H1 (cell line): ENCODE measurements at regions not wholly inside any gene's neighbourhood (a gene's known extent, or its start where the extent isn't known, plus 50 kb on each side); places are given as distances from the start of the nearest gene placed in this dataset.

Experiments
- CTCF ChIA-PET: fragments of 300-600 bp; sonication (Branson Sonifier 250); formaldehyde crosslinking; loops from one replicate; lab custom pipeline; 2021; ENCODE audit not compliant: partially characterized antibody; lab: Charles Lee
- POLR2A ChIA-PET: fragments of 300-600 bp; sonication (Branson Sonifier 250); formaldehyde crosslinking; loops from one replicate; lab custom pipeline; 2021; ENCODE audit warnings: inconsistent platforms; ENCODE audit not compliant: partially characterized antibody; lab: Charles Lee
- DNase-seq, 2 experiments: peaks; one replicate each; pipeline versions ENCODE4 v3.0.0 to v3.0.0-alpha.2; 2010 to 2022; ENCODE audit warnings: low spot score in 2 of 2, low read depth in 1 of 2, mixed read lengths in 1 of 2
- FAIRE-seq: peaks from 2 replicates; lab custom pipeline; 2011; peaks lifted over from hg19 to GRCh38; lab: Jason Lieb, UNC
- H2AFZ ChIP-seq: 2 replicates; pipeline ENCODE4 v1.8.1; 2012; ENCODE audit warnings: low read length, inconsistent platforms
- H2AK5ac ChIP-seq: 2 replicates; pipeline ENCODE4 v1.6.1; 2013; ENCODE audit warnings: low read depth, low read length
- H2BK120ac ChIP-seq: replicated peaks from 2 replicates; pipeline ENCODE3; 2013; ENCODE audit warnings: low read depth, low read length, inconsistent platforms
- H2BK12ac ChIP-seq: 2 replicates; pipeline ENCODE4 v1.6.1; 2013; ENCODE audit warnings: low read depth, low read length
- H2BK15ac ChIP-seq: 2 replicates; pipeline ENCODE4 v1.6.1; 2013; ENCODE audit warnings: low read length
- H2BK20ac ChIP-seq: 2 replicates; pipeline ENCODE4 v1.6.1; 2013; ENCODE audit warnings: low read length
- H2BK5ac ChIP-seq: 2 replicates; pipeline ENCODE4 v1.6.1; 2013; ENCODE audit warnings: low read depth, low read length
- H3K14ac ChIP-seq: 2 replicates; pipeline ENCODE4 v1.6.1; 2013; ENCODE audit warnings: inconsistent platforms; ENCODE audit not compliant: insufficient read length
- H3K18ac ChIP-seq: 2 replicates; pipeline ENCODE4 v1.6.1; 2013; ENCODE audit warnings: low read length; ENCODE audit errors: extremely low read depth
- H3K23ac ChIP-seq: 2 replicates; pipeline ENCODE4 v1.6.1; 2013; ENCODE audit warnings: inconsistent platforms; ENCODE audit not compliant: insufficient read length
- H3K23me2 ChIP-seq: 2 replicates; pipeline ENCODE4 v1.6.1; 2013; ENCODE audit warnings: low read depth, low read length
- H3K27ac ChIP-seq: 2 replicates; pipeline ENCODE4 v1.6.1; 2011; ENCODE audit warnings: low read depth, low read length, inconsistent platforms
- H3K27me3 ChIP-seq, 4 experiments: replicated peaks in 1 of 4; 1 replicate in 1 of 4; 2 replicates in 3 of 4; pipeline versions ENCODE4 v1.6.1 to v1.8.1; 2011 to 2013; ENCODE audit warnings: low read length in 3 of 4, mild to moderate bottlenecking in 3 of 4, inconsistent platforms in 2 of 4, mixed read lengths in 2 of 4, moderate library complexity in 1 of 4; ENCODE audit not compliant: control insufficient read depth in 3 of 4, insufficient read depth in 3 of 4; ENCODE audit errors: extremely low read depth in 1 of 4
- H3K36me3 ChIP-seq, 4 experiments: 2 replicates each; pipeline versions ENCODE4 v1.6.1 to v1.8.1; 2011 to 2013; ENCODE audit warnings: mild to moderate bottlenecking in 4 of 4, low read length in 3 of 4, moderate library complexity in 2 of 4, control low read depth in 1 of 4, inconsistent platforms in 1 of 4; ENCODE audit not compliant: insufficient read depth in 4 of 4, control insufficient read depth in 2 of 4
- H3K4ac ChIP-seq: replicated peaks from 2 replicates; pipeline ENCODE3; 2013; ENCODE audit warnings: low read length, low read depth, mixed read lengths, inconsistent platforms; ENCODE audit not compliant: insufficient read length
- H3K4me1 ChIP-seq, 4 experiments: replicated peaks in 1 of 4; 1 replicate in 1 of 4; 2 replicates in 3 of 4; pipeline versions ENCODE4 v1.6.1 to v1.8.1; 2011 to 2013; ENCODE audit warnings: low read length in 3 of 4, inconsistent platforms in 2 of 4, mixed read lengths in 1 of 4; ENCODE audit not compliant: insufficient read depth in 4 of 4, control insufficient read depth in 3 of 4
- H3K4me2 ChIP-seq, 2 experiments: 2 replicates each; pipeline versions ENCODE4 v1.6.1 to v1.8.1; 2011 to 2013; ENCODE audit warnings: low read depth in 2 of 2, low read length in 2 of 2, control low read depth in 1 of 2, inconsistent platforms in 1 of 2, mild to moderate bottlenecking in 1 of 2; ENCODE audit not compliant: insufficient read depth in 1 of 2
- H3K4me3 ChIP-seq, 4 experiments: fragments of 200-600, 300-600 bp in 1 of 4; sonication (generic), shearing (Covaris generic), sonication (Bioruptor Twin) in 1 of 4; 2 replicates each; pipeline versions ENCODE4 v1.5.1 to v1.8.1; 2011 to 2016; ENCODE audit warnings: low read length in 4 of 4, low read depth in 3 of 4, control low read depth in 2 of 4, inconsistent platforms in 2 of 4, mild to moderate bottlenecking in 2 of 4, mixed read lengths in 1 of 4, moderate library complexity in 1 of 4; ENCODE audit not compliant: insufficient read depth in 2 of 4; ENCODE audit errors: extremely low read depth in 1 of 4
- H3K56ac ChIP-seq: replicated peaks from 2 replicates; pipeline ENCODE3; 2013; ENCODE audit warnings: low read depth, mild to moderate bottlenecking, mixed read lengths, low read length, inconsistent platforms; ENCODE audit not compliant: insufficient read length
- H3K79me1 ChIP-seq: 2 replicates; pipeline ENCODE4 v1.6.1; 2013; ENCODE audit warnings: low read depth, low read length, control low read depth
- H3K79me2 ChIP-seq, 2 experiments: 2 replicates each; pipeline versions ENCODE4 v1.6.1 to v1.8.1; 2012 to 2013; ENCODE audit warnings: low read length in 2 of 2, mild to moderate bottlenecking in 2 of 2, inconsistent platforms in 1 of 2; ENCODE audit not compliant: insufficient read depth in 2 of 2, control insufficient read depth in 1 of 2
- H3K9ac ChIP-seq, 4 experiments: replicated peaks in 1 of 4; 1 replicate in 1 of 4; 2 replicates in 3 of 4; pipeline versions ENCODE4 v1.6.1 to v1.8.1; 2011 to 2013; ENCODE audit warnings: low read depth in 3 of 4, low read length in 3 of 4, control low read depth in 2 of 4, mild to moderate bottlenecking in 2 of 4, moderate library complexity in 2 of 4, inconsistent platforms in 1 of 4; ENCODE audit errors: extremely low read depth in 1 of 4
- H3K9me3 ChIP-seq, 2 experiments: 2 replicates each; pipeline versions ENCODE4 v1.6.1 to v1.8.1; 2012 to 2013; ENCODE audit warnings: mild to moderate bottlenecking in 2 of 2, moderate library complexity in 2 of 2, control low read depth in 1 of 2, inconsistent platforms in 1 of 2, low read depth in 1 of 2, low read length in 1 of 2, mixed read lengths in 1 of 2; ENCODE audit not compliant: insufficient read depth in 2 of 2
- H4K20me1 ChIP-seq, 2 experiments: replicated peaks in 1 of 2; 2 replicates each; pipeline versions ENCODE3 to v1.8.1; 2011 to 2013; ENCODE audit warnings: inconsistent platforms in 2 of 2, low read length in 2 of 2, mild to moderate bottlenecking in 1 of 2; ENCODE audit not compliant: insufficient read depth in 2 of 2, control insufficient read depth in 1 of 2
- H4K5ac ChIP-seq: 2 replicates; pipeline ENCODE4 v1.6.1; 2013; ENCODE audit warnings: low read length, low read depth, mixed read lengths, inconsistent platforms; ENCODE audit not compliant: insufficient read length
- H4K8ac ChIP-seq: 2 replicates; pipeline ENCODE4 v1.8.0; 2013; ENCODE audit warnings: mild to moderate bottlenecking, moderate library complexity, low read length, inconsistent platforms; ENCODE audit not compliant: insufficient read depth; ENCODE audit errors: extremely low read depth
- H4K91ac ChIP-seq: replicated peaks from 2 replicates; pipeline ENCODE3; 2013; ENCODE audit warnings: low read length, mixed read lengths, inconsistent platforms; ENCODE audit not compliant: insufficient read length
- CBX5 ChIP-seq: fragments of 300-800, 300-1000 bp; sonication (generic); IDR thresholded peaks from 2 replicates; pipeline ENCODE4 v1.7.1; 2016; ENCODE audit warnings: antibody characterized with exemption, low read length, low read depth
- CHD1 ChIP-seq: IDR thresholded peaks from 2 replicates; pipeline ENCODE4 v1.6.1; 2012; ENCODE audit warnings: low read depth, low read length, improper control_type of control experiment
- EZH2 ChIP-seq: fragments of 200-600 bp; sonication (generic); IDR thresholded peaks from 2 replicates; pipeline ENCODE4 v1.7.1; 2012; ENCODE audit warnings: low read depth, mild to moderate bottlenecking, moderate library complexity, low read length, inconsistent platforms; ENCODE audit not compliant: severe bottlenecking
- FOSL1 ChIP-seq: IDR thresholded peaks from 2 replicates; pipeline ENCODE4 v1.6.1; 2011; ENCODE audit warnings: mild to moderate bottlenecking, low read depth, low read length, moderate library complexity; ENCODE audit not compliant: insufficient read depth
- GTF2F1 ChIP-seq: IDR thresholded peaks from 2 replicates; pipeline ENCODE4 v1.6.1; 2012; ENCODE audit warnings: low read depth, low read length, improper control_type of control experiment, borderline replicate concordance
- JUN ChIP-seq: IDR thresholded peaks from 2 replicates; pipeline ENCODE4 v1.6.1; 2011; ENCODE audit warnings: low read depth, mild to moderate bottlenecking, improper control_type of control experiment, low read length
- MAFK ChIP-seq: IDR thresholded peaks from 2 replicates; pipeline ENCODE4 v1.6.1; 2012; ENCODE audit warnings: low read depth, mild to moderate bottlenecking, improper control_type of control experiment, low read length
- POLR2A ChIP-seq, 2 experiments: IDR thresholded peaks; 1 replicate in 1 of 2; 2 replicates in 1 of 2; pipeline ENCODE4 v1.6.1; 2011; ENCODE audit warnings: low read depth in 2 of 2, low read length in 2 of 2, mild to moderate bottlenecking in 2 of 2; ENCODE audit errors: control extremely low read depth in 1 of 2
- SIN3A ChIP-seq, 2 experiments: IDR thresholded peaks in 1 of 2; conservative IDR thresholded peaks in 1 of 2; 2 replicates each; pipeline ENCODE4 v1.6.1; 2011 to 2012; ENCODE audit warnings: low read length in 2 of 2, improper control_type of control experiment in 1 of 2, low read depth in 1 of 2, mild to moderate bottlenecking in 1 of 2
- SP4 ChIP-seq: IDR thresholded peaks from 2 replicates; pipeline ENCODE4 v1.6.1; 2012; ENCODE audit warnings: low read length, inconsistent platforms
- TAF7 ChIP-seq: optimal IDR thresholded peaks from 2 replicates; pipeline ENCODE3; 2011; ENCODE audit warnings: low read depth, mild to moderate bottlenecking, inconsistent platforms, low read length, moderate library complexity, borderline replicate concordance
- TCF12 ChIP-seq: IDR thresholded peaks from 2 replicates; pipeline ENCODE4 v1.6.1; 2011; ENCODE audit warnings: low read depth, mild to moderate bottlenecking, low read length
- WGBS, 2 experiments: shearing (Covaris generic) in 1 of 2; methylation state at CpG; one replicate each; pipeline versions ENCODE4 v1.1.6 to v1.1.7; 2013 to 2015; ENCODE audit warnings: low lambda C conversion rate in 2 of 2, mixed read lengths in 2 of 2, inconsistent platforms in 1 of 2, low coverage in 1 of 2, missing lambda C conversion rate in 1 of 2; ENCODE audit not compliant: insufficient replicate concordance in 2 of 2, insufficient coverage in 1 of 2, insufficient read length in 1 of 2; ENCODE audit errors: extremely low coverage in 1 of 2, missing lambda C conversion rate in 1 of 2; 5-methylcytosine and 5-hydroxymethylcytosine counted together
- TF ChIP-seq, protein P1 (sequence below): IDR thresholded peaks from 2 replicates; pipeline ENCODE4 v1.6.1; 2012; ENCODE audit warnings: low read length, inconsistent platforms

DNA sequence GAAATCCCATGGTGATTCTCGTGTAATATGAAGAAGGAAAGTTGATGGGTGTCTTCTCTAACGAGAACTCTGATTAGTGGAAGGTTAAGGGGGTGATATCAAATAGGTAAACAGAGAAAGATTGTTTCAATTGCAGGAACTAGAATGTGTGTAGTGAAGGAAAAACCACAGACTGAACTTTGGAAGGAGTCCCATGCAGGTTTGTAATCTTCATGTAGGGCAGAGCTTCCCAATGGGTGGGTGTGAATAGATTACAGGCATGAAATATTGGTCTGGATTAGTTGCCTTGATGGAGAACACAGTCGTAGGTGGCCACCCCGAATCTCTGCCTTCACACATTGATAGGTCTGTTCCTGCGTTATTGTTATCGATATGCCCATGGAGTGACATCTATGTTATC lies 295.5 kb downstream of the KCNRG start:
- no peak overlapping the region for H2BK5ac ChIP-seq
- no peak overlapping the region for H2AK5ac ChIP-seq
- no peak for DNase-seq
- no peaks in the 10 kb centered on the region for H3K79me1 ChIP-seq
- H3K79me2 ChIP-seq = no peaks in the 10 kb centered on the region
- H3K56ac ChIP-seq = no peak overlapping the region
- H3K4me2 ChIP-seq = no peak overlapping the region
- no peak for FAIRE-seq
- 92% methylated on average over 6 of the region's 6 CpGs; no CpG with 5 or more reads in 1 of the 2 experiments for WGBS, 2 experiments
- H2BK15ac ChIP-seq = no peak overlapping the region
- H4K5ac ChIP-seq = no peak overlapping the region
- TF ChIP-seq SP4 = no peak
- TF ChIP-seq FOSL1 = no peak
- no peak for TF ChIP-seq GTF2F1
- TF ChIP-seq JUN = no peak
- TF ChIP-seq, protein P1, sequence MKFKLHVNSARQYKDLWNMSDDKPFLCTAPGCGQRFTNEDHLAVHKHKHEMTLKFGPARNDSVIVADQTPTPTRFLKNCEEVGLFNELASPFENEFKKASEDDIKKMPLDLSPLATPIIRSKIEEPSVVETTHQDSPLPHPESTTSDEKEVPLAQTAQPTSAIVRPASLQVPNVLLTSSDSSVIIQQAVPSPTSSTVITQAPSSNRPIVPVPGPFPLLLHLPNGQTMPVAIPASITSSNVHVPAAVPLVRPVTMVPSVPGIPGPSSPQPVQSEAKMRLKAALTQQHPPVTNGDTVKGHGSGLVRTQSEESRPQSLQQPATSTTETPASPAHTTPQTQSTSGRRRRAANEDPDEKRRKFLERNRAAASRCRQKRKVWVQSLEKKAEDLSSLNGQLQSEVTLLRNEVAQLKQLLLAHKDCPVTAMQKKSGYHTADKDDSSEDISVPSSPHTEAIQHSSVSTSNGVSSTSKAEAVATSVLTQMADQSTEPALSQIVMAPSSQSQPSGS = no peak
- TF ChIP-seq CBX5 = no peak
- TF ChIP-seq SIN3A (conservative IDR thresholded peaks at IDR 0.05 in 1 of 2, IDR thresholded peaks at IDR 0.05 in 1 of 2; ENCODE audit: low read depth in 1 of 2, low read length in 2 of 2) = no peak
- TF ChIP-seq MAFK = no peak
- TF ChIP-seq CHD1 = no peak
- no peak for TF ChIP-seq POLR2A (IDR thresholded peaks at IDR 0.05; ENCODE audit: control extremely low read depth in 1 of 2, low read depth in 2 of 2, low read length in 2 of 2)
- TF ChIP-seq EZH2 = no peak
- no peak for TF ChIP-seq TCF12
- TF ChIP-seq TAF7 = no peak
- no peak overlapping the region for H3K4ac ChIP-seq
- H2BK120ac ChIP-seq = no peak overlapping the region
- H2BK20ac ChIP-seq = no peak overlapping the region
- no peak overlapping the region for H3K27ac ChIP-seq
- H2AFZ ChIP-seq = no peak overlapping the region
- H3K4me3 ChIP-seq = no peak overlapping the region
- no peak overlapping the region for H3K23ac ChIP-seq
- no peaks in the 10 kb centered on the region; a peak in 1 of 7 replicates for H3K4me1 ChIP-seq
- no peak overlapping the region for H4K8ac ChIP-seq
- H3K14ac ChIP-seq = no peak overlapping the region
- ChIA-PET POLR2A (no interaction called here), CTCF (interaction anchor here (1.2 kb wide), 1 partner anchor 29 kb away, joined by 3 read pairs; no protein-coding TSS in a partner anchor)
- no peaks in the 10 kb centered on the region for H3K27me3 ChIP-seq
- H3K9me3 ChIP-seq = no peaks in the 10 kb centered on the region
- H4K20me1 ChIP-seq = no peaks in the 10 kb centered on the region
- no peak overlapping the region for H2BK12ac ChIP-seq
- no peaks in the 10 kb centered on the region for H3K36me3 ChIP-seq
- H4K91ac ChIP-seq = no peak overlapping the region
- no peaks in the 10 kb centered on the region for H3K23me2 ChIP-seq
- no peak overlapping the region for H3K9ac ChIP-seq
- H3K18ac ChIP-seq = no peak overlapping the region
